K562 (cell line): ENCODE measurements at regions not wholly inside any gene's neighbourhood (a gene's known extent, or its start where the extent isn't known, plus 50 kb on each side); places are given as distances from the start of the nearest gene placed in this dataset.

ENCODE experiments used
- ATAC-seq: fragments of 200-7000 bp; cut with Tn5 transposase; 3 replicates; pipeline ENCODE4 v1.9.1; 2020; ENCODE audit warnings: moderate library complexity
- BruUV-seq: library from RNA; stranded (reverse); fragments of 400-500 nt; replicated peaks from 2 replicates; lab custom pipeline; 2021; lab: Mats Ljungman, UMichigan
- CTCF ChIA-PET: fragments of 300-600 bp; formaldehyde crosslinking; extraction: SDS; loops from one replicate; lab custom pipeline; 2021; ENCODE audit warnings: low intra/inter-chr PET ratio; lab: Yijun Ruan, JAX
- POLR2A ChIA-PET: fragments of 300-600, 350-650 bp; sonication (Branson Sonifier 250); formaldehyde crosslinking; extraction: SDS; loops from one replicate; lab custom pipeline; 2021; ENCODE audit warnings: antibody characterized with exemption, inconsistent platforms; lab: Yijun Ruan, JAX
- DNase-seq, 4 experiments: peaks; one replicate each; pipeline versions ENCODE4 v3.0.0 to v3.0.0-alpha.2; 2011 to 2018; ENCODE audit warnings: low spot score in 3 of 4, mixed read lengths in 3 of 4; ENCODE audit errors: extremely low read depth in 1 of 4
- FAIRE-seq: peaks from 2 replicates; lab custom pipeline; 2011; peaks lifted over from hg19 to GRCh38; lab: Jason Lieb, UNC
- H2AFZ ChIP-seq: 2 replicates; pipeline ENCODE4 v1.6.0; 2011; ENCODE audit warnings: low read depth, low read length, control low read depth, inconsistent platforms
- H3K27ac ChIP-seq: fragments of 200-600 bp; 3 replicates; pipeline ENCODE4 v1.8.0; 2011; ENCODE audit warnings: low read depth, mild to moderate bottlenecking, control low read depth, inconsistent platforms, low read length, moderate library complexity, mixed read lengths; ENCODE audit errors: extremely low read depth
- H3K27me3 ChIP-seq, 2 experiments: fragments of 300-600 bp in 1 of 2; 2 replicates in 1 of 2; 3 replicates in 1 of 2; pipeline versions ENCODE4 v1.6.0 to v1.8.0; 2011; ENCODE audit warnings: inconsistent platforms in 2 of 2, low read length in 2 of 2, mild to moderate bottlenecking in 1 of 2, mixed read lengths in 1 of 2, moderate library complexity in 1 of 2; ENCODE audit not compliant: control insufficient read depth in 2 of 2, insufficient read depth in 2 of 2
- H3K36me3 ChIP-seq: fragments of 300-600 bp; 3 replicates; pipeline ENCODE4 v1.8.0; 2011; ENCODE audit warnings: mild to moderate bottlenecking, low read length, inconsistent platforms; ENCODE audit not compliant: control insufficient read depth, insufficient read depth
- H3K4me1 ChIP-seq, 2 experiments: fragments of 200-600 bp in 1 of 2; replicated peaks in 1 of 2; 2 replicates in 1 of 2; 3 replicates in 1 of 2; pipeline versions ENCODE4 v1.5.1 to v1.8.0; 2011; ENCODE audit warnings: inconsistent platforms in 2 of 2, low read length in 2 of 2, mild to moderate bottlenecking in 1 of 2, mixed read lengths in 1 of 2, moderate library complexity in 1 of 2; ENCODE audit not compliant: control insufficient read depth in 2 of 2, insufficient read depth in 2 of 2
- H3K4me2 ChIP-seq: 2 replicates; pipeline ENCODE4 v1.6.1; 2011; ENCODE audit warnings: low read length, control low read depth, inconsistent platforms, mixed read lengths; ENCODE audit not compliant: insufficient read depth
- H3K4me3 ChIP-seq: fragments of 200-600 bp; sonication (generic), shearing (Covaris generic); 2 replicates; pipeline ENCODE4 v1.5.1; 2016; ENCODE audit warnings: control low read depth, inconsistent platforms
- H3K79me2 ChIP-seq: fragments of 200-600 bp; 3 replicates; pipeline ENCODE4 v1.8.0; 2011; ENCODE audit warnings: low read length, inconsistent platforms; ENCODE audit not compliant: control insufficient read depth, insufficient read depth
- H3K9ac ChIP-seq, 2 experiments: 2 replicates each; pipeline versions ENCODE4 v1.6.0 to v1.6.1; 2011; ENCODE audit warnings: low read depth in 2 of 2, low read length in 2 of 2, control low read depth in 1 of 2, inconsistent platforms in 1 of 2, mild to moderate bottlenecking in 1 of 2, mixed read lengths in 1 of 2; ENCODE audit not compliant: insufficient read depth in 1 of 2
- H3K9me1 ChIP-seq: one replicate; pipeline ENCODE4 v1.6.0; 2011; ENCODE audit warnings: inconsistent platforms, mild to moderate bottlenecking, low read length, moderate library complexity; ENCODE audit not compliant: control insufficient read depth, insufficient read depth
- H3K9me3 ChIP-seq: replicated peaks from 2 replicates; pipeline ENCODE4 v1.5.1; 2011; ENCODE audit warnings: low read depth, low read length, inconsistent platforms; ENCODE audit not compliant: control insufficient read depth, insufficient read depth
- H4K20me1 ChIP-seq: replicated peaks from 2 replicates; pipeline ENCODE4 v1.6.1; 2011; ENCODE audit warnings: low read length, inconsistent platforms, mixed read lengths; ENCODE audit not compliant: control insufficient read depth, insufficient read depth
- CBFA2T2 ChIP-seq: fragments of 450-650 bp; conservative IDR thresholded peaks from 2 replicates; pipeline ENCODE4 v1.6.1; 2017; ENCODE audit warnings: mild to moderate bottlenecking
- CBFA2T3 ChIP-seq: fragments of 450-650 bp; IDR thresholded peaks from 2 replicates; pipeline ENCODE4 v1.6.1; 2017
- CCAR2 ChIP-seq: fragments of 200-400 bp; formaldehyde crosslinking; IDR thresholded peaks from 2 replicates; pipeline ENCODE4 v1.6.1; 2017; ENCODE audit warnings: mild to moderate bottlenecking, low read depth, low read length
- KAT2B ChIP-seq: IDR thresholded peaks from one replicate; pipeline ENCODE4 v1.6.1; 2012; ENCODE audit warnings: low read depth, mild to moderate bottlenecking, control low read depth, inconsistent platforms, low read length, moderate library complexity
- L3MBTL2 ChIP-seq: fragments of 450-650 bp; IDR thresholded peaks from 2 replicates; pipeline ENCODE4 v1.6.1; 2016; ENCODE audit warnings: mild to moderate bottlenecking, moderate library complexity
- MAFF ChIP-seq: IDR thresholded peaks from 2 replicates; pipeline ENCODE4 v1.6.1; 2012; ENCODE audit warnings: low read length, improper control_type of control experiment
- MEF2A ChIP-seq: IDR thresholded peaks from 2 replicates; pipeline ENCODE4 v1.6.1; 2011; ENCODE audit warnings: low read depth, mild to moderate bottlenecking, low read length, moderate library complexity; ENCODE audit not compliant: control insufficient read depth
- MTA3 ChIP-seq: fragments of 450-650 bp; formaldehyde crosslinking; IDR thresholded peaks from 2 replicates; pipeline ENCODE4 v1.6.1; 2017; ENCODE audit warnings: mild to moderate bottlenecking, borderline replicate concordance
- NCOR1 ChIP-seq: fragments of 450-650 bp; IDR thresholded peaks from 2 replicates; pipeline ENCODE4 v1.6.1; 2016; ENCODE audit warnings: mild to moderate bottlenecking, moderate library complexity
- NELFE ChIP-seq: IDR thresholded peaks from 2 replicates; pipeline ENCODE4 v1.6.1; 2011; ENCODE audit warnings: mild to moderate bottlenecking; ENCODE audit not compliant: insufficient read depth, insufficient read length
- SETDB1 ChIP-seq: IDR thresholded peaks from one replicate; pipeline ENCODE4 v1.6.1; 2012; ENCODE audit warnings: low read length, control low read depth, inconsistent platforms
- TRIM28 ChIP-seq: fragments of 450-650 bp; IDR thresholded peaks from 2 replicates; pipeline ENCODE4 v1.6.1; 2017
- ZNF174 ChIP-seq: fragments of 250-450 bp; sonication (Bioruptor Pico); IDR thresholded peaks from 2 replicates; pipeline ENCODE4 v1.4.0; 2020; ENCODE audit warnings: mild to moderate bottlenecking
- ZNF24 ChIP-seq: fragments of 450-650 bp; IDR thresholded peaks from 2 replicates; pipeline ENCODE4 v1.6.1; 2016
- ZNF282 ChIP-seq: sonication (generic); formaldehyde crosslinking; IDR thresholded peaks from 2 replicates; pipeline ENCODE4 v1.8.1; 2023; ENCODE audit warnings: missing genetic modification reagents
- ZNF589 ChIP-seq: fragments of 200-800 bp; sonication (Bioruptor generic); IDR thresholded peaks from 2 replicates; pipeline ENCODE4 v1.6.1; 2016; ENCODE audit warnings: low read depth, missing genetic modification characterization, missing compliant biosample characterization
- ZNF75A ChIP-seq: fragments of 450-650 bp; formaldehyde crosslinking; IDR thresholded peaks from 2 replicates; pipeline ENCODE4 v1.4.0; 2020; ENCODE audit warnings: mild to moderate bottlenecking
- WGBS: fragments of 100-300 bp; shearing (Covaris generic); methylation state at CpG from one replicate; pipeline ENCODE4 v1.1.6; 2016; ENCODE audit warnings: low coverage, mixed read lengths; ENCODE audit not compliant: insufficient coverage; ENCODE audit errors: missing lambda C conversion rate; 5-methylcytosine and 5-hydroxymethylcytosine counted together
- in situ Hi-C: fragments of 300-500 bp; cut with MboI; formaldehyde crosslinking; loops from 4 replicates; pipeline ENCODE4 v1.15.0; 2018; ENCODE audit warnings: inconsistent platforms, mixed read lengths
- intact Hi-C: fragments of 100-400 bp; cut with micrococcal nuclease; formaldehyde crosslinking; loops from 2 replicates; pipeline ENCODE4 v1.14.2; 2022
- TF ChIP-seq, protein P1 (sequence below): fragments of 450-650 bp; formaldehyde crosslinking; IDR thresholded peaks from 2 replicates; pipeline ENCODE4 v1.4.0; 2022; ENCODE audit warnings: mild to moderate bottlenecking, moderate library complexity
- TF ChIP-seq, protein P2 (sequence below): fragments of 150-350 bp; IDR thresholded peaks from 2 replicates; pipeline ENCODE4 v1.6.1; 2014; ENCODE audit warnings: low read depth, mild to moderate bottlenecking, low read length, borderline replicate concordance
- TF ChIP-seq, protein P3 (sequence below): fragments of 250-450 bp; sonication (Bioruptor Pico); IDR thresholded peaks from 2 replicates; pipeline ENCODE4 v1.8.0; 2021; ENCODE audit warnings: borderline replicate concordance, mild to moderate bottlenecking, moderate library complexity; ENCODE audit not compliant: poor library complexity, severe bottlenecking

DNA sequence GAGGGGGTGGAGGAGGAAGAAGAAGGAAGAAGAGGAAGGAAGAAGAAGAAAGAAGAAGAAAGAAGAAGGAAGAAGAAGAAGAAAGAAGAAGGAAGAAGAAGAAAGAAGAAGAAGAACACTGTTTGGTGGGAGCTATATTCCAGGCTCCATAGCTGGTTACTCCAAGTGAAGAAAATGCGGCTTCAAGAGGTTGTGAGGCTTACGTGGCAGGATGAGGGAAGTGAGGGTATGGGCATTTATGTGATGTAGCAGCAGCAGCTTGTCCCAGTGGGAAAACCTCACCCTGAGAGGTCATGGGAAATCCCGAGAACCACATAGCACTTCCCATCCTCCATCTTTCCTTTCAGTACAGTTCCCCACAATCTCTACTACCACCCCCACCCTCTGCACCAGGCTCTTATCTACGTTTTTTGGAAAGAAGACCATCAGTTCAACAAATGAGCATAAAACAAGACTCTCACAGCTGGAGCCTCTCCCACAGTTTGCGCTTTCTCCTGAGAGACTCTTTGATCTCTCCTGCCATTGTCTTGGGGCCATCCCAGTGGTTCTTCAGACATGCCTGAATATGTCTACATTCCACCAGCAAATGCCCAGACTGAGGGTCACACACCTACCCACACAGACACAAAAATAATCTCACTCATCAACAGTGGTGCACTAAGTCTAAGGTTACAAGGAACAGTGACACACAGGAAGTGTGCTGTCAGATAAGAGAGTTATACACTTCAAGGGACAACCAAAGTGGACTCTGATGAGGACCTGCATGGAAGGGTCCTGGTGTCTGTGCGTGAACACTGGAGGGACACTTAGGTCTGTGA, 77.9 kb upstream of the KCNJ15 start:
- Histone ChIP-seq H3K36me3 (no peaks in the 10 kb centered on the region; the same call in 2 of the 3 replicates), H3K27ac (peak overlapping the region; percentile 17; the same call in 1 of the 3 replicates), H4K20me1 (no peaks in the 10 kb centered on the region), H3K79me2 (no peaks in the 10 kb centered on the region), H3K4me2 (0 out of 2 replicates have a peak overlapping the region, but pooled peaks have one; percentile 20), H3K4me1 (peaks cover 0 to 10% of the 10 kb centered on the region in 2 experiments; a peak in 2 of 5 replicates), H3K27me3 (no peaks in the 10 kb centered on the region), H3K9ac (no peak overlapping the region), H3K9me3 (no peaks in the 10 kb centered on the region), H3K9me1 (no peaks in the 10 kb centered on the region), H2AFZ (peak overlapping the region; percentile 46), H3K4me3 (no peak overlapping the region)
- intact Hi-C loops, result no loop called here
- POLR2A ChIA-PET, result interaction anchor here (0.6 to 1.7 kb wide), 6 partner anchors 10 to 1911 kb away, joined by 3 to 9 read pairs (median 3); no protein-coding TSS in a partner anchor
- FAIRE-seq, result peak; percentile 57
- 14% methylated on average over 6 of the region's 6 CpGs for WGBS
- DNase-seq, result peak in 1 of 4 experiments; percentile 36
- in situ Hi-C loops, result no loop called here
- CTCF ChIA-PET, result no interaction called here
- peak; percentile 86 for ATAC-seq
- no TSS peak for BruUV-seq
- TF ChIP-seq, protein P1, sequence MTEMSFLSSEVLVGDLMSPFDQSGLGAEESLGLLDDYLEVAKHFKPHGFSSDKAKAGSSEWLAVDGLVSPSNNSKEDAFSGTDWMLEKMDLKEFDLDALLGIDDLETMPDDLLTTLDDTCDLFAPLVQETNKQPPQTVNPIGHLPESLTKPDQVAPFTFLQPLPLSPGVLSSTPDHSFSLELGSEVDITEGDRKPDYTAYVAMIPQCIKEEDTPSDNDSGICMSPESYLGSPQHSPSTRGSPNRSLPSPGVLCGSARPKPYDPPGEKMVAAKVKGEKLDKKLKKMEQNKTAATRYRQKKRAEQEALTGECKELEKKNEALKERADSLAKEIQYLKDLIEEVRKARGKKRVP, result no peak
- TF ChIP-seq ZNF24, result no peak
- peak; percentile 94 for TF ChIP-seq ZNF75A
- TF ChIP-seq NELFE, result no peak
- TF ChIP-seq MEF2A, result no peak
- TF ChIP-seq TRIM28, result 0 out of 2 replicates have a peak, but pooled peaks have one; percentile 17
- TF ChIP-seq CBFA2T2, result 0 out of 2 replicates have a peak, but pooled peaks have one; percentile 18
- no peak for TF ChIP-seq ZNF174 (CRISPR knock-in tag)
- TF ChIP-seq, protein P2, sequence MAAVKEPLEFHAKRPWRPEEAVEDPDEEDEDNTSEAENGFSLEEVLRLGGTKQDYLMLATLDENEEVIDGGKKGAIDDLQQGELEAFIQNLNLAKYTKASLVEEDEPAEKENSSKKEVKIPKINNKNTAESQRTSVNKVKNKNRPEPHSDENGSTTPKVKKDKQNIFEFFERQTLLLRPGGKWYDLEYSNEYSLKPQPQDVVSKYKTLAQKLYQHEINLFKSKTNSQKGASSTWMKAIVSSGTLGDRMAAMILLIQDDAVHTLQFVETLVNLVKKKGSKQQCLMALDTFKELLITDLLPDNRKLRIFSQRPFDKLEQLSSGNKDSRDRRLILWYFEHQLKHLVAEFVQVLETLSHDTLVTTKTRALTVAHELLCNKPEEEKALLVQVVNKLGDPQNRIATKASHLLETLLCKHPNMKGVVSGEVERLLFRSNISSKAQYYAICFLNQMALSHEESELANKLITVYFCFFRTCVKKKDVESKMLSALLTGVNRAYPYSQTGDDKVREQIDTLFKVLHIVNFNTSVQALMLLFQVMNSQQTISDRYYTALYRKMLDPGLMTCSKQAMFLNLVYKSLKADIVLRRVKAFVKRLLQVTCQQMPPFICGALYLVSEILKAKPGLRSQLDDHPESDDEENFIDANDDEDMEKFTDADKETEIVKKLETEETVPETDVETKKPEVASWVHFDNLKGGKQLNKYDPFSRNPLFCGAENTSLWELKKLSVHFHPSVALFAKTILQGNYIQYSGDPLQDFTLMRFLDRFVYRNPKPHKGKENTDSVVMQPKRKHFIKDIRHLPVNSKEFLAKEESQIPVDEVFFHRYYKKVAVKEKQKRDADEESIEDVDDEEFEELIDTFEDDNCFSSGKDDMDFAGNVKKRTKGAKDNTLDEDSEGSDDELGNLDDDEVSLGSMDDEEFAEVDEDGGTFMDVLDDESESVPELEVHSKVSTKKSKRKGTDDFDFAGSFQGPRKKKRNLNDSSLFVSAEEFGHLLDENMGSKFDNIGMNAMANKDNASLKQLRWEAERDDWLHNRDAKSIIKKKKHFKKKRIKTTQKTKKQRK, result no peak
- no peak for TF ChIP-seq SETDB1
- TF ChIP-seq, protein P3, sequence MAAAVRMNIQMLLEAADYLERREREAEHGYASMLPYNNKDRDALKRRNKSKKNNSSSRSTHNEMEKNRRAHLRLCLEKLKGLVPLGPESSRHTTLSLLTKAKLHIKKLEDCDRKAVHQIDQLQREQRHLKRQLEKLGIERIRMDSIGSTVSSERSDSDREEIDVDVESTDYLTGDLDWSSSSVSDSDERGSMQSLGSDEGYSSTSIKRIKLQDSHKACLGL (CRISPR knock-in tag), result no peak
- peak; percentile 58 for TF ChIP-seq CBFA2T3
- TF ChIP-seq KAT2B, result no peak
- no peak for TF ChIP-seq L3MBTL2
- peak; percentile 9; the same call in 1 of the 2 replicates for TF ChIP-seq NCOR1
- TF ChIP-seq ZNF589 (CRISPR knock-in tag), result no peak
- no peak for TF ChIP-seq CCAR2
- no peak for TF ChIP-seq MTA3
- TF ChIP-seq ZNF282 (CRISPR knock-in tag), result no peak
- no peak for TF ChIP-seq MAFF
